PC-3 (cell line): ENCODE measurements at regions not wholly inside any gene's neighbourhood (a gene's known extent, or its start where the extent isn't known, plus 50 kb on each side); places are given as distances from the start of the nearest gene placed in this dataset.

Source experiments
- ATAC-seq: fragments of 200-7000 bp; cut with Tn5 transposase; 2 replicates; pipeline ENCODE4 v1.9.1; 2020; ENCODE audit warnings: mild to moderate bottlenecking, moderate library complexity
- BruUV-seq: library from RNA; stranded (reverse); fragments of 400-500 nt; replicated peaks from 2 replicates; lab custom pipeline; 2021; lab: Mats Ljungman, UMichigan
- CTCF ChIA-PET: fragments of 300-600 bp; sonication (Branson Sonifier 250); formaldehyde crosslinking; loops from one replicate; lab custom pipeline; 2022; ENCODE audit warnings: antibody characterized with exemption; lab: Charles Lee
- POLR2A ChIA-PET: fragments of 300-600 bp; sonication (Branson Sonifier 250); formaldehyde crosslinking; loops from one replicate; lab custom pipeline; 2022; ENCODE audit warnings: antibody characterized with exemption; ENCODE audit not compliant: unreplicated experiment; lab: Charles Lee
- DNase-seq: peaks from one replicate; pipeline ENCODE4 v3.0.0-alpha.2; 2015
- H2AFZ ChIP-seq: fragments of 300-600 bp; sonication (generic); 2 replicates; pipeline ENCODE4 v1.6.0; 2016; ENCODE audit warnings: antibody characterized with exemption, low read length
- H3F3A ChIP-seq: fragments of 300-600 bp; sonication (generic); one replicate; pipeline ENCODE4 v1.6.0; 2017; ENCODE audit warnings: antibody characterized with exemption, low read length, control low read depth, mild to moderate bottlenecking; ENCODE audit not compliant: unreplicated experiment
- H3K27ac ChIP-seq: fragments of 300-600 bp; sonication (generic); 2 replicates; pipeline ENCODE4 v1.5.1; 2016; ENCODE audit warnings: mild to moderate bottlenecking, low read length
- H3K27me3 ChIP-seq: fragments of 300-600 bp; sonication (generic); 2 replicates; pipeline ENCODE4 v1.6.1; 2016; ENCODE audit warnings: low read length, mixed read lengths
- H3K36me3 ChIP-seq: fragments of 300-600 bp; sonication (generic); 2 replicates; pipeline ENCODE4 v1.6.1; 2016; ENCODE audit warnings: low read depth, mixed run types, low read length, mixed read lengths
- H3K4me1 ChIP-seq: fragments of 300-600 bp; sonication (generic); 2 replicates; pipeline ENCODE4 v1.5.1; 2016; ENCODE audit warnings: low read length; ENCODE audit not compliant: insufficient read depth
- H3K4me2 ChIP-seq: fragments of 300-600 bp; sonication (generic); 2 replicates; pipeline ENCODE4 v1.6.0; 2016; ENCODE audit warnings: low read length
- H3K4me3 ChIP-seq: fragments of 300-600 bp; sonication (generic); 2 replicates; pipeline ENCODE4 v1.5.1; 2016; ENCODE audit warnings: mild to moderate bottlenecking, low read length, mixed read lengths
- H3K79me2 ChIP-seq: fragments of 300-600 bp; sonication (generic); 2 replicates; pipeline ENCODE4 v1.6.1; 2017; ENCODE audit warnings: low read length, mixed read lengths
- H3K9ac ChIP-seq: fragments of 300-600 bp; sonication (generic); 2 replicates; pipeline ENCODE4 v1.6.0; 2016; ENCODE audit warnings: mild to moderate bottlenecking, low read length
- H3K9me2 ChIP-seq: fragments of 300-600 bp; sonication (generic); replicated peaks from 2 replicates; pipeline ENCODE4 v1.6.1; 2016; ENCODE audit warnings: mixed run types, low read length, mixed read lengths
- H3K9me3 ChIP-seq: fragments of 300-600 bp; sonication (generic); 2 replicates; pipeline ENCODE4 v1.6.1; 2016; ENCODE audit warnings: low read length, mixed read lengths
- H4K20me1 ChIP-seq: fragments of 300-600 bp; sonication (generic); 2 replicates; pipeline ENCODE4 v1.6.1; 2016; ENCODE audit warnings: low read length, mixed read lengths
- CTCF ChIP-seq: fragments of 300-600 bp; sonication (generic); conservative IDR thresholded peaks from 2 replicates; pipeline ENCODE4 v1.5.1; 2017; ENCODE audit warnings: antibody characterized with exemption, low read depth, mild to moderate bottlenecking, low read length
- EZH2 ChIP-seq: fragments of 300-600 bp; sonication (generic); IDR thresholded peaks from one replicate; pipeline ENCODE4 v1.6.1; 2017; ENCODE audit warnings: antibody characterized with exemption, mild to moderate bottlenecking, low read length; ENCODE audit not compliant: unreplicated experiment
- EZH2phosphoT487 ChIP-seq: fragments of 300-600 bp; sonication (generic); IDR thresholded peaks from 2 replicates; pipeline ENCODE4 v1.6.1; 2018; ENCODE audit warnings: mild to moderate bottlenecking, antibody characterized with exemption, low read length, borderline replicate concordance
- intact Hi-C: fragments of 100-400 bp; cut with micrococcal nuclease; formaldehyde crosslinking; loops from 2 replicates; pipeline ENCODE4 v1.9.0; 2023

- H3K36me3 ChIP-seq = no peaks in the 10 kb centered on the region
- TF ChIP-seq CTCF = no peak
- TF ChIP-seq EZH2phosphoT487 = no peak
- no peak for TF ChIP-seq EZH2
- H3K79me2 ChIP-seq = no peaks in the 10 kb centered on the region
- CTCF ChIA-PET = no interaction called here
- no peak overlapping the region for H2AFZ ChIP-seq
- DNase-seq = no peak
- ATAC-seq = no peak
- intact Hi-C loops = no loop called here
- no peaks in the 10 kb centered on the region for H3K27me3 ChIP-seq
- no TSS peak for BruUV-seq
- no peaks in the 10 kb centered on the region for H3F3A ChIP-seq
- no peak overlapping the region for H3K9ac ChIP-seq
- H3K4me2 ChIP-seq = no peak overlapping the region
- H3K9me3 ChIP-seq = no peaks in the 10 kb centered on the region
- no peak overlapping the region for H3K4me3 ChIP-seq
- H3K4me1 ChIP-seq = no peaks in the 10 kb centered on the region
- POLR2A ChIA-PET = no interaction called here
- H3K27ac ChIP-seq = no peak overlapping the region
- H3K9me2 ChIP-seq = no peaks in the 10 kb centered on the region
- no peaks in the 10 kb centered on the region for H4K20me1 ChIP-seq
These were observed 324.7 kb upstream of the FAM47C start for GRCh38 chrX:36683507-36683906.

- Histone ChIP-seq H3K9ac (no peak overlapping the region), H3K4me3 (no peak overlapping the region), H2AFZ (no peak overlapping the region), H3K4me2 (no peak overlapping the region), H3K36me3 (no peaks in the 10 kb centered on the region), H3K27me3 (no peaks in the 10 kb centered on the region), H4K20me1 (no peaks in the 10 kb centered on the region), H3F3A (no peaks in the 10 kb centered on the region), H3K4me1 (no peaks in the 10 kb centered on the region), H3K9me2 (no peaks in the 10 kb centered on the region), H3K27ac (no peak overlapping the region), H3K79me2 (no peaks in the 10 kb centered on the region), H3K9me3 (no peaks in the 10 kb centered on the region)
- peak; percentile 5 for DNase-seq
- no peak for ATAC-seq
- ChIA-PET CTCF (no interaction called here), POLR2A (no interaction called here)
- TF ChIP-seq EZH2phosphoT487 (no peak), CTCF (peak; percentile 23; the same call in 1 of the 2 replicates), EZH2 (no peak)
- intact Hi-C loops = no loop called here
- BruUV-seq = no TSS peak
These were observed 324.1 kb upstream of the FAM47C start for GRCh38 chrX:36684053-36684452.

- Histone ChIP-seq H4K20me1 (no peaks in the 10 kb centered on the region), H3K79me2 (no peaks in the 10 kb centered on the region), H2AFZ (no peak overlapping the region), H3K9me2 (no peaks in the 10 kb centered on the region), H3K4me3 (no peak overlapping the region), H3K9me3 (no peaks in the 10 kb centered on the region), H3K9ac (no peak overlapping the region), H3K27me3 (no peaks in the 10 kb centered on the region), H3K36me3 (no peaks in the 10 kb centered on the region), H3K27ac (no peak overlapping the region), H3K4me1 (no peaks in the 10 kb centered on the region), H3F3A (no peaks in the 10 kb centered on the region), H3K4me2 (no peak overlapping the region)
- intact Hi-C loops = no loop called here
- ATAC-seq (no peak), DNase-seq (no peak)
- BruUV-seq = no TSS peak
- POLR2A ChIA-PET = no interaction called here
- CTCF ChIA-PET = no interaction called here
- TF ChIP-seq CTCF = no peak
- TF ChIP-seq EZH2 = no peak
- no peak for TF ChIP-seq EZH2phosphoT487
These were observed 286.2 kb upstream of the FAM47C start for GRCh38 chrX:36721990-36722389.
